Naive thymus-derived CD4-positive, alpha-beta T cell (primary cell): ENCODE measurements at regions not wholly inside any gene's neighbourhood (a gene's known extent, or its start where the extent isn't known, plus 50 kb on each side); places are given as distances from the start of the nearest gene placed in this dataset.

ENCODE experiments used
- ATAC-seq: fragments of 150-1000 bp; cut with Tn5 transposase; 2 replicates; pipeline ENCODE4 v1.10.0; 2021; ENCODE audit warnings: mild to moderate bottlenecking, moderate library complexity
- CTCF ChIA-PET: fragments of 350-600 bp; sonication (Branson Sonifier 250); formaldehyde crosslinking; loops from one replicate; lab custom pipeline; 2021; ENCODE audit warnings: antibody characterized with exemption; lab: Charles Lee
- POLR2A ChIA-PET: fragments of 350-600 bp; sonication (Branson Sonifier 250); formaldehyde crosslinking; loops from one replicate; lab custom pipeline; 2021; ENCODE audit warnings: antibody characterized with exemption, inconsistent platforms; lab: Charles Lee
- DNase-seq, 9 donors: peaks; one replicate each; pipeline versions ENCODE4 v3.0.0 to v3.0.0-alpha.2; 2020 to 2022; ENCODE audit warnings: mixed read lengths in 1 of 9
- H3K27ac ChIP-seq: one replicate; pipeline ENCODE4 v1.7.0; 2013; ENCODE audit warnings: mild to moderate bottlenecking, low read depth, low read length, moderate library complexity
- H3K27me3 ChIP-seq, 2 donors: one replicate each; pipeline ENCODE4 v1.7.0; 2013; ENCODE audit warnings: low read length in 2 of 2, mild to moderate bottlenecking in 2 of 2, moderate library complexity in 2 of 2; ENCODE audit not compliant: control insufficient read depth in 2 of 2, insufficient read depth in 2 of 2
- H3K36me3 ChIP-seq, 3 experiments: 1 replicate in 2 of 3; 2 replicates in 1 of 3; pipeline ENCODE4 v1.7.0; 2013; ENCODE audit warnings: low read length in 3 of 3, mild to moderate bottlenecking in 3 of 3, moderate library complexity in 1 of 3; ENCODE audit not compliant: insufficient read depth in 3 of 3, control insufficient read depth in 2 of 3
- H3K4me1 ChIP-seq, 2 donors: one replicate each; pipeline ENCODE4 v1.7.0; 2013; ENCODE audit warnings: low read length in 2 of 2, mild to moderate bottlenecking in 2 of 2, moderate library complexity in 1 of 2; ENCODE audit not compliant: control insufficient read depth in 2 of 2, insufficient read depth in 2 of 2
- H3K4me3 ChIP-seq: 2 replicates; pipeline ENCODE4 v1.7.0; 2013; ENCODE audit warnings: mild to moderate bottlenecking, low read length
- H3K9me3 ChIP-seq, 3 experiments: 1 replicate in 2 of 3; 2 replicates in 1 of 3; pipeline ENCODE4 v1.7.0; 2013; ENCODE audit warnings: low read length in 3 of 3; ENCODE audit not compliant: control insufficient read depth in 2 of 3
- H3K27ac Mint-ChIP-seq, 9 donors: one replicate each; pipeline ENCODE4 v1.8.0; 2020 to 2022; ENCODE audit warnings: mixed read lengths in 9 of 9, mild to moderate bottlenecking in 8 of 9, moderate library complexity in 5 of 9, inconsistent platforms in 2 of 9
- H3K27me3 Mint-ChIP-seq, 5 donors: one replicate each; pipeline ENCODE4 v1.8.0; 2021 to 2022; ENCODE audit warnings: mixed read lengths in 5 of 5, mild to moderate bottlenecking in 1 of 5
- H3K36me3 Mint-ChIP-seq, 5 donors: one replicate each; pipeline ENCODE4 v1.8.0; 2020 to 2022; ENCODE audit warnings: mixed read lengths in 5 of 5, mild to moderate bottlenecking in 3 of 5, inconsistent platforms in 1 of 5
- H3K4me1 Mint-ChIP-seq, 7 donors: one replicate each; pipeline ENCODE4 v1.8.0; 2020 to 2022; ENCODE audit warnings: mixed read lengths in 7 of 7, mild to moderate bottlenecking in 3 of 7, inconsistent platforms in 1 of 7
- H3K4me3 Mint-ChIP-seq, 10 donors: one replicate each; pipeline ENCODE4 v1.8.0; 2020 to 2022; ENCODE audit warnings: mild to moderate bottlenecking in 10 of 10, mixed read lengths in 10 of 10, moderate library complexity in 6 of 10, inconsistent platforms in 2 of 10
- H3K9me3 Mint-ChIP-seq, 11 donors: one replicate each; pipeline ENCODE4 v1.8.0; 2020 to 2022; ENCODE audit warnings: mixed read lengths in 11 of 11, mild to moderate bottlenecking in 4 of 11, inconsistent platforms in 1 of 11, moderate library complexity in 1 of 11
- intact Hi-C, 2 donors: fragments of 100-400 bp; cut with micrococcal nuclease; formaldehyde crosslinking; loops; one replicate each; pipeline ENCODE4 v1.15.1; 2023

- H3K4me1 ChIP-seq, result no peaks in the 10 kb centered on the region
- H3K4me1 Mint-ChIP-seq, result peaks cover 0 to 2% (median 0%) of the 10 kb centered on the region in 7 donors
- peaks cover 0 to 33% (median 14%) of the 10 kb centered on the region in 11 donors for H3K9me3 Mint-ChIP-seq
- no peak for ATAC-seq
- no peak overlapping the region for H3K4me3 Mint-ChIP-seq
- CTCF ChIA-PET, result no interaction called here
- H3K4me3 ChIP-seq, result no peak overlapping the region
- H3K27ac Mint-ChIP-seq, result no peak overlapping the region
- peaks cover 0 to 9% (median 0%) of the 10 kb centered on the region in 3 experiments for H3K9me3 ChIP-seq
- H3K27me3 Mint-ChIP-seq, result peaks cover 0 to 26% (median 15%) of the 10 kb centered on the region in 5 donors
- H3K27me3 ChIP-seq, result no peaks in the 10 kb centered on the region
- no peaks in the 10 kb centered on the region for H3K36me3 ChIP-seq
- H3K36me3 Mint-ChIP-seq, result peaks cover 0 to 10% (median 0%) of the 10 kb centered on the region in 5 donors
- POLR2A ChIA-PET, result no interaction called here
- H3K27ac ChIP-seq, result no peak overlapping the region
- intact Hi-C loops, result no loop called here
- DNase-seq, result no peak
Measured at GRCh38 chr6:17022604-17023003, 79.2 kb upstream of the STMND1 start.

- Histone ChIP-seq H3K4me1 (no peaks in the 10 kb centered on the region), H3K9me3 (peaks cover 0 to 9% (median 0%) of the 10 kb centered on the region in 3 experiments), H3K4me3 (no peak overlapping the region), H3K27ac (no peak overlapping the region), H3K36me3 (no peaks in the 10 kb centered on the region), H3K27me3 (no peaks in the 10 kb centered on the region)
- Mint-ChIP-seq H3K9me3 (peaks cover 0 to 25% (median 10%) of the 10 kb centered on the region in 11 donors), H3K27ac (no peak overlapping the region), H3K4me3 (no peak overlapping the region), H3K27me3 (peaks cover 0 to 36% (median 15%) of the 10 kb centered on the region in 5 donors), H3K36me3 (peaks cover 0 to 10% (median 0%) of the 10 kb centered on the region in 5 donors), H3K4me1 (peaks cover 0 to 4% (median 3%) of the 10 kb centered on the region in 7 donors)
- ATAC-seq (no peak), DNase-seq (no peak)
- ChIA-PET CTCF (no interaction called here), POLR2A (no interaction called here)
- intact Hi-C loops, result no loop called here
Measured at GRCh38 chr6:17021539-17021889, 80.3 kb upstream of the STMND1 start.

GRCh38 chr6:17020889-17021538, 80.8 kb upstream of the STMND1 start:
- intact Hi-C loops, result no loop called here
- Histone ChIP-seq H3K36me3 (no peaks in the 10 kb centered on the region), H3K27ac (no peak overlapping the region), H3K9me3 (peaks cover 0 to 9% (median 0%) of the 10 kb centered on the region in 3 experiments), H3K4me3 (no peak overlapping the region), H3K27me3 (no peaks in the 10 kb centered on the region), H3K4me1 (no peaks in the 10 kb centered on the region)
- ChIA-PET POLR2A (no interaction called here), CTCF (no interaction called here)
- ATAC-seq (no peak), DNase-seq (no peak)
- H3K4me1 Mint-ChIP-seq, result peaks cover 0 to 8% (median 4%) of the 10 kb centered on the region in 7 donors
- peaks cover 0 to 35% (median 16%) of the 10 kb centered on the region in 5 donors for H3K27me3 Mint-ChIP-seq
- peaks cover 0 to 10% (median 0%) of the 10 kb centered on the region in 5 donors for H3K36me3 Mint-ChIP-seq
- H3K27ac Mint-ChIP-seq, result no peak overlapping the region
- H3K9me3 Mint-ChIP-seq, result peaks cover 0 to 20% (median 10%) of the 10 kb centered on the region in 11 donors
- H3K4me3 Mint-ChIP-seq, result no peak overlapping the region

- CTCF ChIA-PET, result no interaction called here
- Histone ChIP-seq H3K36me3 (no peaks in the 10 kb centered on the region), H3K9me3 (no peaks in the 10 kb centered on the region), H3K27ac (no peak overlapping the region), H3K27me3 (no peaks in the 10 kb centered on the region), H3K4me1 (peaks cover 0 to 4% of the 10 kb centered on the region in 2 donors), H3K4me3 (no peak overlapping the region)
- no peak for DNase-seq
- Mint-ChIP-seq H3K4me3 (no peak overlapping the region), H3K36me3 (peaks cover 0 to 4% (median 0%) of the 10 kb centered on the region in 5 donors), H3K27ac (no peak overlapping the region), H3K27me3 (peaks cover 0 to 43% (median 16%) of the 10 kb centered on the region in 5 donors), H3K4me1 (peaks cover 6 to 17% (median 10%) of the 10 kb centered on the region in 7 donors), H3K9me3 (peaks cover 0 to 13% (median 3%) of the 10 kb centered on the region in 11 donors)
- intact Hi-C loops, result loop anchor here in 1 of 2 donors (5.0 kb wide), 1 partner anchor 256 kb away; the partner anchor contains the start of gene ATXN1
- POLR2A ChIA-PET, result no interaction called here
- no peak for ATAC-seq
Measured at GRCh38 chr6:17018425-17018824, 83.4 kb upstream of the STMND1 start.

GRCh38 chr6:17017416-17017815, 84.4 kb upstream of the STMND1 start:
- H3K27ac Mint-ChIP-seq, result no peak overlapping the region
- Histone ChIP-seq H3K27me3 (no peaks in the 10 kb centered on the region), H3K9me3 (no peaks in the 10 kb centered on the region), H3K4me3 (no peak overlapping the region), H3K36me3 (no peaks in the 10 kb centered on the region), H3K27ac (no peak overlapping the region), H3K4me1 (peaks cover 0 to 4% of the 10 kb centered on the region in 2 donors)
- ChIA-PET CTCF (no interaction called here), POLR2A (no interaction called here)
- no peak overlapping the region for H3K4me3 Mint-ChIP-seq
- ATAC-seq, result no peak
- DNase-seq, result no peak
- intact Hi-C loops, result loop anchor here in 1 of 2 donors (5.0 kb wide), 1 partner anchor 255 kb away; the partner anchor contains the start of gene ATXN1
- H3K9me3 Mint-ChIP-seq, result peaks cover 0 to 12% (median 0%) of the 10 kb centered on the region in 11 donors
- peaks cover 0 to 4% (median 0%) of the 10 kb centered on the region in 5 donors for H3K36me3 Mint-ChIP-seq
- peaks cover 6 to 17% (median 10%) of the 10 kb centered on the region in 7 donors for H3K4me1 Mint-ChIP-seq
- H3K27me3 Mint-ChIP-seq, result peaks cover 0 to 46% (median 16%) of the 10 kb centered on the region in 5 donors

GRCh38 chr6:17015551-17016381, 86.1 kb upstream of the STMND1 start:
- ATAC-seq, result peak; percentile 77
- H3K4me1 ChIP-seq, result peaks cover 0 to 4% of the 10 kb centered on the region in 2 donors
- no peaks in the 10 kb centered on the region for H3K36me3 ChIP-seq
- H3K27me3 ChIP-seq, result no peaks in the 10 kb centered on the region
- peaks cover 0 to 8% (median 0%) of the 10 kb centered on the region in 11 donors for H3K9me3 Mint-ChIP-seq
- ChIA-PET POLR2A (no interaction called here), CTCF (no interaction called here)
- no peaks in the 10 kb centered on the region for H3K9me3 ChIP-seq
- H3K27ac Mint-ChIP-seq, result peak overlapping the region in 6 of 9 donors; percentile 8 to 76 (median 52)
- peaks cover 0 to 45% (median 13%) of the 10 kb centered on the region in 5 donors for H3K27me3 Mint-ChIP-seq
- peak overlapping the region; percentile 61 to 85 (median 84) for H3K4me3 Mint-ChIP-seq
- peak overlapping the region; percentile 61 for H3K4me3 ChIP-seq
- peak in 8 of 9 donors; percentile 3 to 52 (median 37) for DNase-seq
- no peak overlapping the region for H3K27ac ChIP-seq
- intact Hi-C loops, result loop anchor here in 1 of 2 donors (5.0 kb wide), 1 partner anchor 253 kb away; the partner anchor contains the start of gene ATXN1
- H3K36me3 Mint-ChIP-seq, result peaks cover 0 to 4% (median 0%) of the 10 kb centered on the region in 5 donors
- peaks cover 6 to 17% (median 10%) of the 10 kb centered on the region in 7 donors for H3K4me1 Mint-ChIP-seq
